ENCODE measurements at regions not wholly inside any gene's neighbourhood (a gene's known extent, or its start where the extent isn't known, plus 50 kb on each side); places are given as distances from the start of the nearest gene placed in this dataset.

GRCh38 chr11:130771708-130772107, 144.6 kb downstream of the SNX19 start:
- no peak for TF ChIP-seq CTCF (IDR thresholded peaks at IDR 0.05)
- TF ChIP-seq POLR2A (IDR thresholded peaks at IDR 0.05) = no peak
